Esophagus squamous epithelium (tissue), 5 donors: ENCODE measurements at regions not wholly inside any gene's neighbourhood (a gene's known extent, or its start where the extent isn't known, plus 50 kb on each side); places are given as distances from the start of the nearest gene placed in this dataset.
"Not testable (repeated sequence)": the region's sequence is repeated elsewhere in the genome, so short reads cannot be mapped to it uniquely, and the experiment has no call there.

Experiments
- DNase-seq: peaks from one replicate; lab custom pipeline; 2025; lab: John Stamatoyannopoulos, UW
- H3K27ac ChIP-seq, 4 donors: fragments of 200-600 bp; sonication (generic); one replicate each; pipeline ENCODE4 v1.5.1; 2016 to 2019; ENCODE audit warnings: mild to moderate bottlenecking in 1 of 4
- H3K27me3 ChIP-seq, 4 donors: fragments of 200-600 bp; sonication (generic); 1 replicate in 3 of 4; 2 replicates in 1 of 4; pipeline versions ENCODE4 v1.5.1 to v1.6.0; 2017 to 2021; ENCODE audit warnings: antibody characterized with exemption in 1 of 4
- H3K36me3 ChIP-seq, 3 donors: fragments of 200-600 bp; sonication (generic); one replicate each; pipeline ENCODE4 v1.5.1; 2016 to 2019
- H3K4me1 ChIP-seq, 3 donors: fragments of 200-600 bp; sonication (generic); one replicate each; pipeline ENCODE4 v1.5.1; 2017 to 2019
- H3K4me3 ChIP-seq, 4 donors: fragments of 200-600 bp; sonication (generic); 1 replicate in 3 of 4; 2 replicates in 1 of 4; pipeline ENCODE4 v1.5.1; 2016 to 2019; ENCODE audit warnings: mild to moderate bottlenecking in 2 of 4, moderate library complexity in 1 of 4
- H3K9me3 ChIP-seq, 3 donors: fragments of 200-600 bp; sonication (generic); one replicate each; pipeline ENCODE4 v1.5.1; 2016 to 2019
- CTCF ChIP-seq, 6 experiments: fragments of 450-650 bp in 4 of 6; fragments of 200-600 bp in 2 of 6; sonication (generic) in 2 of 6; IDR thresholded peaks; one replicate each; pipeline ENCODE4 v1.5.1; 2016 to 2019; ENCODE audit warnings: antibody characterized with exemption in 6 of 6, mild to moderate bottlenecking in 4 of 6, moderate library complexity in 4 of 6
- POLR2A ChIP-seq, 4 donors: fragments of 450-650 bp; IDR thresholded peaks; one replicate each; pipeline ENCODE4 v1.6.1; 2017; ENCODE audit warnings: antibody characterized with exemption in 4 of 4, mild to moderate bottlenecking in 4 of 4, moderate library complexity in 3 of 4
- WGBS, 2 donors: methylation state at CpG; one replicate each; pipeline ENCODE4 v1.1.5; 2018; 5-methylcytosine and 5-hydroxymethylcytosine counted together
- intact Hi-C: fragments of 100-400 bp; cut with DNase I; formaldehyde crosslinking; loops from one replicate; pipeline ENCODE4 v1.15.0; 2022
- donor health status: DM: yes; HTN: yes; CAD: no.

GRCh38 chr3:70618151-70618550 is 305.7 kb upstream of the MDFIC2 start:
- WGBS, 2 donors: 87 to 96% methylated on average over 1 of the region's 1 CpG
- Histone ChIP-seq H3K36me3 (no peaks in the 10 kb centered on the region), H3K4me3 (no peak overlapping the region), H3K9me3 (no peaks in the 10 kb centered on the region), H3K27ac (no peak overlapping the region), H3K4me1 (no peaks in the 10 kb centered on the region), H3K27me3 (no peaks in the 10 kb centered on the region)
- DNase-seq: no peak
- TF ChIP-seq POLR2A (IDR thresholded peaks at IDR 0.05) (no peak), CTCF (IDR thresholded peaks at IDR 0.05) (no peak)
- intact Hi-C loops: no loop called here

- H3K27ac ChIP-seq, intact Hi-C loops, H3K27me3 ChIP-seq, H3K4me3 ChIP-seq, H3K9me3 ChIP-seq, H3K36me3 ChIP-seq, H3K4me1 ChIP-seq, DNase-seq: not testable (repeated sequence)
- 92 to 93% methylated on average over 14 of the region's 14 CpGs for WGBS, 2 donors
Measured at GRCh38 chr3:70617349-70617748, 304.9 kb upstream of the MDFIC2 start.

- no peak for DNase-seq
- TF ChIP-seq POLR2A (IDR thresholded peaks at IDR 0.05) (no peak), CTCF (IDR thresholded peaks at IDR 0.05) (no peak)
- Histone ChIP-seq H3K36me3 (no peaks in the 10 kb centered on the region), H3K4me3 (no peak overlapping the region), H3K27me3 (no peaks in the 10 kb centered on the region), H3K27ac (no peak overlapping the region), H3K4me1 (no peaks in the 10 kb centered on the region), H3K9me3 (no peaks in the 10 kb centered on the region)
- 18 to 36% methylated on average over 1 of the region's 1 CpG for WGBS, 2 donors
- intact Hi-C loops: no loop called here
Measured at GRCh38 chr3:70615286-70615685, 302.8 kb upstream of the MDFIC2 start.

GRCh38 chr3:70614111-70614510 is 301.7 kb upstream of the MDFIC2 start:
- TF ChIP-seq POLR2A (IDR thresholded peaks at IDR 0.05) (no peak), CTCF (IDR thresholded peaks at IDR 0.05) (no peak)
- DNase-seq: no peak
- intact Hi-C loops: no loop called here
- no peaks in the 10 kb centered on the region for H3K4me1 ChIP-seq
- no peak overlapping the region for H3K4me3 ChIP-seq
- no peak overlapping the region for H3K27ac ChIP-seq
- H3K27me3 ChIP-seq: no peaks in the 10 kb centered on the region
- no peaks in the 10 kb centered on the region for H3K9me3 ChIP-seq
- WGBS, 2 donors: 63 to 78% methylated on average over 6 of the region's 6 CpGs
- no peaks in the 10 kb centered on the region for H3K36me3 ChIP-seq

GRCh38 chr3:70612920-70613319 is 300.5 kb upstream of the MDFIC2 start:
- 83 to 94% methylated on average over 6 to 7 of the region's 11 CpGs for WGBS, 2 donors
- no peaks in the 10 kb centered on the region for H3K36me3 ChIP-seq

GRCh38 chr3:70611667-70612277 is 299.3 kb upstream of the MDFIC2 start:
- DNase-seq, H3K27ac ChIP-seq, H3K9me3 ChIP-seq, H3K4me1 ChIP-seq, H3K27me3 ChIP-seq, intact Hi-C loops, H3K36me3 ChIP-seq, H3K4me3 ChIP-seq: not testable (repeated sequence)
- WGBS, 2 donors: 66 to 75% methylated on average over 3 to 4 of the region's 25 CpGs

More at GRCh38 chr3:70612920-70613319, 300.5 kb upstream of the MDFIC2 start:
- Histone ChIP-seq H3K4me3 (no peak overlapping the region), H3K27ac (no peak overlapping the region), H3K27me3 (no peaks in the 10 kb centered on the region), H3K4me1 (no peaks in the 10 kb centered on the region), H3K9me3 (no peaks in the 10 kb centered on the region)
- intact Hi-C loops: no loop called here
- no peak for DNase-seq
- no peak for TF ChIP-seq POLR2A (IDR thresholded peaks at IDR 0.05)
- TF ChIP-seq CTCF (IDR thresholded peaks at IDR 0.05): no peak
